Mesendoderm (in vitro differentiated cells): ENCODE measurements at regions not wholly inside any gene's neighbourhood (a gene's known extent, or its start where the extent isn't known, plus 50 kb on each side); places are given as distances from the start of the nearest gene placed in this dataset.
A peak's percentile ranks its signal among the peaks of the same experiment; 100 is the strongest.

Experiments used
- DNase-seq: peaks from one replicate; pipeline ENCODE4 v3.0.0; 2013
- H2AK5ac ChIP-seq: 2 replicates; pipeline ENCODE4 v1.6.1; 2013; ENCODE audit warnings: low read length, inconsistent platforms
- H2BK120ac ChIP-seq: 2 replicates; pipeline ENCODE4 v1.6.1; 2013; ENCODE audit warnings: low read depth, mild to moderate bottlenecking, low read length, moderate library complexity, mixed read lengths
- H2BK15ac ChIP-seq: replicated peaks from 2 replicates; pipeline ENCODE4 v1.6.1; 2013; ENCODE audit warnings: low read depth, mild to moderate bottlenecking, moderate library complexity
- H2BK5ac ChIP-seq: 2 replicates; pipeline ENCODE4 v1.6.1; 2013; ENCODE audit warnings: low read length, inconsistent platforms
- H3K18ac ChIP-seq: 2 replicates; pipeline ENCODE4 v1.6.1; 2013; ENCODE audit warnings: mild to moderate bottlenecking, low read length, mixed read lengths
- H3K23ac ChIP-seq: one replicate; pipeline ENCODE4 v1.6.1; 2013; ENCODE audit warnings: low read length
- H3K27ac ChIP-seq: 2 replicates; pipeline ENCODE4 v1.5.1; 2013; ENCODE audit warnings: low read depth, mild to moderate bottlenecking, inconsistent platforms, low read length, moderate library complexity
- H3K27me3 ChIP-seq: 2 replicates; pipeline ENCODE4 v1.6.1; 2013; ENCODE audit warnings: low read length, control low read depth, mild to moderate bottlenecking, inconsistent platforms; ENCODE audit not compliant: insufficient read depth, poor library complexity
- H3K36me3 ChIP-seq: 2 replicates; pipeline ENCODE4 v1.6.1; 2013; ENCODE audit warnings: low read length, inconsistent platforms; ENCODE audit not compliant: control insufficient read depth, insufficient read depth
- H3K4ac ChIP-seq: one replicate; pipeline ENCODE4 v1.6.1; 2013; ENCODE audit warnings: low read depth, mild to moderate bottlenecking, low read length, moderate library complexity
- H3K4me1 ChIP-seq: 2 replicates; pipeline ENCODE4 v1.6.1; 2013; ENCODE audit warnings: low read depth, low read length, inconsistent platforms; ENCODE audit not compliant: control insufficient read depth
- H3K4me2 ChIP-seq: 2 replicates; pipeline ENCODE4 v1.6.1; 2013; ENCODE audit warnings: low read length
- H3K4me3 ChIP-seq: 2 replicates; pipeline ENCODE4 v1.5.1; 2013; ENCODE audit warnings: mild to moderate bottlenecking, low read length
- H3K56ac ChIP-seq: one replicate; pipeline ENCODE4 v1.6.1; 2013; ENCODE audit warnings: low read length
- H3K79me1 ChIP-seq: 2 replicates; pipeline ENCODE4 v1.6.1; 2013; ENCODE audit warnings: low read length, inconsistent platforms
- H3K79me2 ChIP-seq: 2 replicates; pipeline ENCODE4 v1.6.1; 2013; ENCODE audit warnings: mild to moderate bottlenecking, low read length; ENCODE audit not compliant: control insufficient read depth, insufficient read depth
- H3K9ac ChIP-seq: 2 replicates; pipeline ENCODE4 v1.6.1; 2013; ENCODE audit warnings: low read length, inconsistent platforms
- H4K5ac ChIP-seq: one replicate; pipeline ENCODE4 v1.6.1; 2013; ENCODE audit warnings: low read length
- H4K8ac ChIP-seq: one replicate; pipeline ENCODE4 v1.6.1; 2013; ENCODE audit warnings: low read depth, mild to moderate bottlenecking, control low read depth, low read length, moderate library complexity
- WGBS: extraction: QIAGEN DNeasy Blood & Tissue Kit; methylation state at CpG from one replicate; pipeline ENCODE4 v1.1.7; 2013; ENCODE audit warnings: low lambda C conversion rate, missing lambda C conversion rate; ENCODE audit not compliant: insufficient coverage; ENCODE audit errors: extremely low coverage; 5-methylcytosine and 5-hydroxymethylcytosine counted together

- H3K23ac ChIP-seq: no peak overlapping the region
- no peak overlapping the region for H4K8ac ChIP-seq
- H3K4me2 ChIP-seq: no peak overlapping the region
- no peak overlapping the region for H3K4me3 ChIP-seq
- H3K79me1 ChIP-seq: no peaks in the 10 kb centered on the region
- H3K56ac ChIP-seq: no peak overlapping the region
- WGBS: no CpG with 5 or more reads among the region's 3 CpGs
- no peak overlapping the region for H3K18ac ChIP-seq
- H3K27ac ChIP-seq: no peak overlapping the region
- peak overlapping the region; percentile 68 for H3K9ac ChIP-seq
- H4K5ac ChIP-seq: no peak overlapping the region
- no peak overlapping the region for H2BK15ac ChIP-seq
- H3K4ac ChIP-seq: no peak overlapping the region
- H2AK5ac ChIP-seq: no peak overlapping the region
- H3K27me3 ChIP-seq: no peaks in the 10 kb centered on the region
- no peak overlapping the region for H2BK5ac ChIP-seq
- H3K79me2 ChIP-seq: no peaks in the 10 kb centered on the region
- DNase-seq: no peak
- no peaks in the 10 kb centered on the region for H3K36me3 ChIP-seq
- H2BK120ac ChIP-seq: no peak overlapping the region
- H3K4me1 ChIP-seq: peaks cover 3% of the 10 kb centered on the region
Measured at GRCh38 chr5:61624553-61625136, 292.6 kb downstream of the ZSWIM6 start.

GRCh38 chr5:61625137-61625561, 293.1 kb downstream of the ZSWIM6 start:
- Histone ChIP-seq H2BK5ac (no peak overlapping the region), H3K4ac (no peak overlapping the region), H3K18ac (no peak overlapping the region), H3K9ac (peak overlapping the region; percentile 68), H3K4me3 (peak overlapping the region; percentile 25), H2BK15ac (no peak overlapping the region), H3K27me3 (no peaks in the 10 kb centered on the region), H2AK5ac (no peak overlapping the region), H4K5ac (no peak overlapping the region), H3K4me1 (peaks cover 3% of the 10 kb centered on the region), H3K36me3 (no peaks in the 10 kb centered on the region), H3K79me2 (no peaks in the 10 kb centered on the region), H3K56ac (peak overlapping the region; percentile 85), H3K27ac (no peak overlapping the region), H3K79me1 (no peaks in the 10 kb centered on the region), H3K4me2 (peak overlapping the region; percentile 64), H3K23ac (no peak overlapping the region), H2BK120ac (peak overlapping the region; percentile 31), H4K8ac (no peak overlapping the region)
- DNase-seq: no peak
- WGBS: no CpG with 5 or more reads among the region's 11 CpGs

GRCh38 chr5:61625681-61626621, 293.9 kb downstream of the ZSWIM6 start:
- Histone ChIP-seq H3K79me2 (no peaks in the 10 kb centered on the region), H3K4ac (peak overlapping the region; percentile 74), H3K27me3 (no peaks in the 10 kb centered on the region), H4K8ac (peak overlapping the region; percentile 98), H4K5ac (no peak overlapping the region), H2AK5ac (no peak overlapping the region), H3K9ac (peak overlapping the region; percentile 68), H2BK15ac (peak overlapping the region; percentile 89), H2BK120ac (peak overlapping the region; percentile 66), H3K79me1 (no peaks in the 10 kb centered on the region), H3K4me3 (peak overlapping the region; percentile 52), H3K4me1 (peaks cover 3% of the 10 kb centered on the region), H3K4me2 (peak overlapping the region; percentile 64), H3K23ac (no peak overlapping the region), H3K56ac (peak overlapping the region; percentile 85), H2BK5ac (no peak overlapping the region), H3K36me3 (no peaks in the 10 kb centered on the region), H3K18ac (peak overlapping the region; percentile 91), H3K27ac (no peak overlapping the region)
- WGBS: no CpG with 5 or more reads among the region's 76 CpGs
- DNase-seq: peak; percentile 78

- Histone ChIP-seq H3K4me1 (peaks cover 3% of the 10 kb centered on the region), H2BK120ac (no peak overlapping the region), H3K79me2 (no peaks in the 10 kb centered on the region), H3K4me2 (no peak overlapping the region), H3K79me1 (no peaks in the 10 kb centered on the region), H2BK15ac (no peak overlapping the region), H4K5ac (no peak overlapping the region), H3K27ac (no peak overlapping the region), H3K23ac (no peak overlapping the region), H3K36me3 (no peaks in the 10 kb centered on the region), H3K4me3 (no peak overlapping the region), H2AK5ac (no peak overlapping the region), H3K9ac (no peak overlapping the region), H3K4ac (no peak overlapping the region), H4K8ac (no peak overlapping the region), H3K56ac (peak overlapping the region; percentile 85), H3K27me3 (no peaks in the 10 kb centered on the region), H2BK5ac (no peak overlapping the region), H3K18ac (peak overlapping the region; percentile 91)
- no CpG with 5 or more reads among the region's 10 CpGs for WGBS
- no peak for DNase-seq
Measured at GRCh38 chr5:61626639-61627282, 294.7 kb downstream of the ZSWIM6 start.

- Histone ChIP-seq H3K4me3 (no peak overlapping the region), H3K27me3 (no peaks in the 10 kb centered on the region), H3K79me2 (no peaks in the 10 kb centered on the region), H3K56ac (no peak overlapping the region), H3K79me1 (no peaks in the 10 kb centered on the region), H2BK120ac (no peak overlapping the region), H3K23ac (no peak overlapping the region), H4K8ac (no peak overlapping the region), H4K5ac (no peak overlapping the region), H3K27ac (no peak overlapping the region), H2BK15ac (no peak overlapping the region), H3K36me3 (no peaks in the 10 kb centered on the region), H2AK5ac (no peak overlapping the region), H3K4me2 (no peak overlapping the region), H3K18ac (no peak overlapping the region), H3K4me1 (peaks cover 5% of the 10 kb centered on the region), H3K9ac (no peak overlapping the region), H3K4ac (no peak overlapping the region), H2BK5ac (no peak overlapping the region)
- no peak for DNase-seq
- WGBS: no CpG with 5 or more reads among the region's 2 CpGs
Measured at GRCh38 chr5:61627531-61627930, 295.5 kb downstream of the ZSWIM6 start.
